Kidney epithelial cell (primary cell): ENCODE measurements at regions not wholly inside any gene's neighbourhood (a gene's known extent, or its start where the extent isn't known, plus 50 kb on each side); places are given as distances from the start of the nearest gene placed in this dataset.

Source experiments
- DNase-seq: peaks from one replicate; pipeline ENCODE4 v3.0.0-alpha.2; 2010; ENCODE audit warnings: low read depth
- H3K27me3 ChIP-seq: 2 replicates; pipeline ENCODE4 v1.6.0; 2011; ENCODE audit warnings: low read length; ENCODE audit not compliant: control insufficient read depth, insufficient read depth
- H3K36me3 ChIP-seq: 2 replicates; pipeline ENCODE4 v1.5.1; 2011; ENCODE audit warnings: low read length; ENCODE audit not compliant: control insufficient read depth, insufficient read depth
- H3K4me3 ChIP-seq: 2 replicates; pipeline ENCODE4 v1.5.1; 2011; ENCODE audit warnings: low read depth, mild to moderate bottlenecking, control low read depth, low read length
- TF ChIP-seq, protein P1 (sequence below): IDR thresholded peaks from 2 replicates; pipeline ENCODE4 v1.5.1; 2011; ENCODE audit warnings: mild to moderate bottlenecking, moderate library complexity, low read length, control low read depth, inconsistent platforms; ENCODE audit not compliant: insufficient read depth, poor library complexity, severe bottlenecking

DNA sequence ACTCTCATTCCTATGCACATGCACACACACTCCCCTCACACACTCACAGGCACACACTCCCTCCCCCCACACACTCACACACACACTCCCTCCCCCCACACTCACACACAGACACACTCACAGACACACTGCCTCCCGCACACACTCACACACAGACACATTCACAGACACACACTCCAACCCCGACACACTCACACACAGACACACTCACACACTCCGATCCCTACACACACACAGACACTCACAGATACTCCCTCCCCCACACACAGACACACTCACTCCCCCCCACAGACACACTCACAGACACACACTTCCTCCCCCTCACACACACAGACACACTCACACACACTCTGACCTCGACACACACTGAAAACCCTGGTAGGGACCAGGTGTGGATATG is 176.2 kb downstream of the TFAP2C start:
- TF ChIP-seq, protein P1, sequence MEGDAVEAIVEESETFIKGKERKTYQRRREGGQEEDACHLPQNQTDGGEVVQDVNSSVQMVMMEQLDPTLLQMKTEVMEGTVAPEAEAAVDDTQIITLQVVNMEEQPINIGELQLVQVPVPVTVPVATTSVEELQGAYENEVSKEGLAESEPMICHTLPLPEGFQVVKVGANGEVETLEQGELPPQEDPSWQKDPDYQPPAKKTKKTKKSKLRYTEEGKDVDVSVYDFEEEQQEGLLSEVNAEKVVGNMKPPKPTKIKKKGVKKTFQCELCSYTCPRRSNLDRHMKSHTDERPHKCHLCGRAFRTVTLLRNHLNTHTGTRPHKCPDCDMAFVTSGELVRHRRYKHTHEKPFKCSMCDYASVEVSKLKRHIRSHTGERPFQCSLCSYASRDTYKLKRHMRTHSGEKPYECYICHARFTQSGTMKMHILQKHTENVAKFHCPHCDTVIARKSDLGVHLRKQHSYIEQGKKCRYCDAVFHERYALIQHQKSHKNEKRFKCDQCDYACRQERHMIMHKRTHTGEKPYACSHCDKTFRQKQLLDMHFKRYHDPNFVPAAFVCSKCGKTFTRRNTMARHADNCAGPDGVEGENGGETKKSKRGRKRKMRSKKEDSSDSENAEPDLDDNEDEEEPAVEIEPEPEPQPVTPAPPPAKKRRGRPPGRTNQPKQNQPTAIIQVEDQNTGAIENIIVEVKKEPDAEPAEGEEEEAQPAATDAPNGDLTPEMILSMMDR, result no peak
- Histone ChIP-seq H3K36me3 (no peaks in the 10 kb centered on the region), H3K4me3 (no peak overlapping the region), H3K27me3 (peaks cover 3% of the 10 kb centered on the region)
- no peak for DNase-seq

DNA sequence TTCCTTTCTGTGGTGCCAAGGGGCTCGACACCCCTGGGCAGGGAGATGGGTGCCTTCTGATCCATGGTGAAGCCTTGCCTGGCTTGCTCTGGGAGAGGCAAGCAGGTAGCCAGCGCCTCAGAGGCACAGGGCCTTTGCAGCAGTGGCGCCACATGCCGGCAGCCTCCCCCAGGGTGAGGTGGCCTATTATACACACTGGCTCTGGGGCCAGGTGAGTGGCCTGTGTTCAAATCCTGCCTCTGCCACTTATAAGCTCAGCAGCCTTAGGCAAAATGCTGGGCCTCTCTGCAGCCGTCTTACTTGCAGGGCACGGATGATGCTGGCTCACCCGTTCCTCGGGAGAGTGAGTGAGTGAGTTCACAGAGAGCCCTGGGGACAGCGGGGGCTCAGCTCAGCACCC is 176.9 kb downstream of the TFAP2C start:
- no peak for DNase-seq
- TF ChIP-seq, protein P1, result no peak
- Histone ChIP-seq H3K4me3 (no peak overlapping the region), H3K36me3 (no peaks in the 10 kb centered on the region), H3K27me3 (peaks cover 3% of the 10 kb centered on the region)

DNA sequence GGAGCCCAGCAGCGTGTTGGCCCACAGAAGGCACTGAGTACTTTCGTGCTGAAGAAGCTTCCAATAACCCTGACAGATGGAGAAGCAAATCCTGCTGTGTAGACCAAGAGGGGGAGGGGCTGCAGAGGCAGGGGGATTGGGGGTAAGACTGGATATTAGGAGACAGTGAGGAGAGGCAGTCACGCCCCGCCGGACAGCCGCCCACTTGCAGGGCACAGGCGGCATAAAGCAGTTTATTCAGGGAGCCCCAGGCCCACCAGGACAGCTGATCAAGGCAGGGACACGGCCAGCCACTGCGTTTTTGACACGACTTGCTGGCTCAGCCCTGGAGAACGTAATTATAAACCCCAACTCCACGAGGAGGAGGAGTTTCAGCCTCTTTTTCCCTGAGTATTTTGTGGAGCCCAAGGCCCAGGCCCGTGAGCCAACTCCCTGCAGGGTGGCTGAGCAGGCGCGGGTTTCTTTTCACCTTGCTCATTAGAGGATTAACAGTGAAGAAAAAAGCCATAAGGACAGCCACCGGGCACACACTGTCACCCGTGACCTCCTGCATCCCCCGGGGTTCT is 177.9 kb downstream of the TFAP2C start:
- Histone ChIP-seq H3K27me3 (peaks cover 3% of the 10 kb centered on the region), H3K36me3 (no peaks in the 10 kb centered on the region), H3K4me3 (no peak overlapping the region)
- TF ChIP-seq, protein P1, result no peak
- no peak for DNase-seq

DNA sequence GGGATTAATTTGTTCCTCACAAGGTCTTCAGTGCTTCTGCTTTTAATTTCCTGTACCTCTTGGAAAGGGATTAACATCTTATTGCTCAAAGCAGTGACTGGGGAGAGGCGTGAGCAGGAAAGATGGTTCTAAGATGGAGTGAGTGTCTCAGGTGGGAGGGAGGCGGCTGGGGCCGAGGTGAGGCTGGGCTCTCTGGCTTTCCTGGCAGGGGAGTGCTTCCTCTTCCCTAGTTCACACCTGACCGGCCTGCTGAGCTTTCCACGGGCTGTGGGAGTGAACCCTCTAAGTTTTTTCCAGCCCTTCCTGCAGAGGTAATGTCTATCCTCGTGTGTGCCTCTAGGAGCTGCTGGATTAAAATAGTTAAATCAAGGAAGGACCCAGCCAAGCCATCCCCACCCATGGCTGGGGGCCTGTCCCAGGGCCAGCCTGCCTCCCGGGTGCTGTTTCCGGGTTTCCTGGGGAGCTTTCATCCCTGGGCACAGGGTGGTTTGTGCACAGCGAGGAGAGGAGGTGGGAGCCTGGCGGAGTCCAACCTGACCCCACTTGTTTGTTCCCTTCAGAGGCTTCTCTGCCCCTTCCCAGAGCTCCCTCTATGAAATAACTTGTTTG is 179.1 kb downstream of the TFAP2C start:
- Histone ChIP-seq H3K36me3 (no peaks in the 10 kb centered on the region), H3K27me3 (peaks cover 3% of the 10 kb centered on the region), H3K4me3 (no peak overlapping the region)
- no peak for DNase-seq
- TF ChIP-seq, protein P1, result no peak

DNA sequence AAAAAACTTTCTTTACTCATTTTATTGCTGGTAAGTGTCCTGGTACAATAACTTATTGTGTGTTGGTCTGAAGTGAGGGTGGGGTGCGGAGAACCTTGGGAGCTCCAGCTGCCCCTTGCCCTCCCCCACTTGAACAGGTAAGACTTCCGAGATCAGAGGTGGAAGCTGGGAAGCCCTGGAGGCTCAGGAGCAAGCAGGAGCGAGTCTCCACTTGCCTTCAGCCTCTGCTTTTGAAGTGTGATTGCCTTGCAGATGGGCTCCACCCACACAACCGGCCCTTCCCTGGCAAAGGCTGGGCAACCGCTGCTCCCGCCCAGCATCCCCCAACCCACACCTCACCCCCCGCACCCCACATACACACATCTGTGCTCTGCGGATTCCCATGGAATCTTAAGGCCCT is 179.6 kb downstream of the TFAP2C start:
- TF ChIP-seq, protein P1, result no peak
- no peak overlapping the region for H3K4me3 ChIP-seq
- DNase-seq, result no peak
- H3K27me3 ChIP-seq, result peaks cover 3% of the 10 kb centered on the region
- no peaks in the 10 kb centered on the region for H3K36me3 ChIP-seq

DNA sequence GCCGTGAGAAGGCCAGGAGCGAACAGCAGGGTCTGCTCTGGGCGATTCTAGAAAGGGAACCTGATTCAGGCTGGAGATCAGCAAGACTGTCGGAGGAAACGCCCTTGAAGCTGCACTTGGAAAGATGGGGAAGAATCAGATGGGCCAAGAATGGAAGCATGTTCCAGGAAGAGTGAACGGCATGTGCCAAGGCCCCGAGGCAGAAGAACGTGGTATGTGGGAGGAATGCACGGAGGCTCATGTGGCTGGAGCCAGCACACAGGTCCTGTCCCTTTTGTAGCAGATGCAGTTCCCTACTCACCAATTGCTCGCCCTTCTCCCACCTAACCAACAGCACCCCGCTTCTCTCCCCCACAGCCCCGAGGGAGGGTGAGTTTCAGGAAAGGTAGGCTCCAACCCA is 180.6 kb downstream of the TFAP2C start:
- Histone ChIP-seq H3K4me3 (no peak overlapping the region), H3K36me3 (no peaks in the 10 kb centered on the region), H3K27me3 (peaks cover 3% of the 10 kb centered on the region)
- DNase-seq, result no peak
- TF ChIP-seq, protein P1, result no peak
